ENCODE measurements at regions not wholly inside any gene's neighbourhood (a gene's known extent, or its start where the extent isn't known, plus 50 kb on each side); places are given as distances from the start of the nearest gene placed in this dataset.

- TF ChIP-seq CTCF (IDR thresholded peaks at IDR 0.05) (no peak), EP300 (IDR thresholded peaks at IDR 0.05) (no peak), POLR2AphosphoS5 (IDR thresholded peaks at IDR 0.05) (no peak), POLR2A (IDR thresholded peaks at IDR 0.05) (no peak)
Measured at GRCh38 chr17:56648321-56648720, 54.8 kb downstream of the NOG start.
